ENCODE measurements at regions not wholly inside any gene's neighbourhood (a gene's known extent, or its start where the extent isn't known, plus 50 kb on each side); places are given as distances from the start of the nearest gene placed in this dataset.

DNA sequence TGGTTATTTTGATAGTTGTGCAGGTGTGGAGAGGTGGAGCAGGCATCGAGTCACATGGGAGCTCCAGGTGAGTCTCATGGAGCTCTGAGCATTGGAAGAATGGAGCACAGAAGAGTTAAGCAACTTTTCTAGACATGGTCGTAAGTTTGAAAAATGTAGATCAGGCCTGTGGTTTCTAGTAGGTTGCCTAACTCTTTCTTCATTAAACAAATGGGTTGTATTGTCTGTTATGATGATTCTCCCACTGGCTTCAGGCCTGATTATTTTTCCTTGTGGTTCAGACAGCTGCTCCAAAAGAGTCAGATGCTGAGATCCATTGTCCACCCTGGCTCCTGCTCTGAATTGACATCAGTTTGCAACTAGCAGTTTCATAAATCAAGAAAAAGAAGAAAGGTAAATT is 80.3 kb upstream of the RPS23 start:
- DNase-seq (ENCODE audit: low read depth): no peak

DNA sequence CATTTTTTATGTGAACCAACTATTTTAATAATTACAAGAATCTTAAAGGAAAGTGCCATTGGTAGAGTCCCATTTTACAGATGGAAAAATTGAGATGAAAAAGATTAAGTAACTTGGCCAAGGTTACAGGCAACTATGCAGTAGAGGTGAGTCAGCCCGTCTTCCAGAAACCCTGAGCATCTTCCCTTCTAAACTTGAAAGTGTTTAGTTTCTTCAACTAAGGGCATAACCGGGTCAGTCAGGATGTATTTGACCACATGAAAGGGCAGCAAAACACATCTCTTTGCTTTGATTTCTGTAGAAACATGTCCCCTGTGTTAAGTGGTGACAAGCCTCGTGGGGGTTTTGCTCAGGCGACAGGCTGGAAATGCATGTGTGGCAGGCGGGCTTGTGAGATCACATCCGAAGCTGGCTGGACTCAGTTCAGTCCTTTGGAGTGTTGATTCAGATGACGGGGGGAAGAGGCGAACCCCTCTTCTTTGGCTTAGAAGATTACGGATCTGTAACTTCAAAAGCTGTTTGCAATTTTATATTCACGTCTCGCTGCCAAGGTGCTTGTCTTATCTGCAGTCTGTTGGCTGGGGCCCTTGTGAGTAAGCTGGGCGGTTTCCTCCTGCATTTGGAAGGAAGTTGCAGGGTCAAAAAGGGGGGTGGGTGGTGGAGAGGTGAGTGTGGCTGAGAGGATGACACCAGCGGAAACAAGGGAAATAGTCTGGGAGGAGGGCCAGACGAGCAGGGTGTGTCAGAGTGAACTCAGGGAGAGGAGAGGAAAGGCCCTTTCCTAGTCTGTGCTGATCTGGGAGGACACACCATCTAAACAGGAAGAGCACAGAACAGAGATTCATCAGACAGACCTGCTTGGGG is 78.9 kb upstream of the RPS23 start:
- DNase-seq (ENCODE audit: low read depth): peak; percentile 6

DNA sequence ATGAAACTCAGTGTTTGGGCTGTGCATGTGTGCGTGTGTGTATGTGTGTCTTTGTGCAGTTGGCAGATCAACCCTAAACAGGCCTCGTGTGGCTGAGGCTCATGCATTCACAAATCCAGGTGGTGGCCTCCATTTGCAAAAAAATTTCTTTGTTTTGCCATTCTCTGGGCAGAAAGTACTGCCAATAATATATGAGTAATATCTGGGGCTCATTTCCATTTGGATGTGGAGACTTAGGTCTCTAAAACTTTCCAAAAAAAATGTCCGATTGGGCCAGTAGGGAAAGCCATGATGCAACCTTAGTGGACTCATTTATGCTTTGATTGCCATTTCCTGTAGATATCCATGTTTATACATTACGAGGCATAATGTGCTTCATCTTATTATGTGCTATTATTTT is 77.9 kb upstream of the RPS23 start:
- no peak for DNase-seq (ENCODE audit: low read depth)

DNA sequence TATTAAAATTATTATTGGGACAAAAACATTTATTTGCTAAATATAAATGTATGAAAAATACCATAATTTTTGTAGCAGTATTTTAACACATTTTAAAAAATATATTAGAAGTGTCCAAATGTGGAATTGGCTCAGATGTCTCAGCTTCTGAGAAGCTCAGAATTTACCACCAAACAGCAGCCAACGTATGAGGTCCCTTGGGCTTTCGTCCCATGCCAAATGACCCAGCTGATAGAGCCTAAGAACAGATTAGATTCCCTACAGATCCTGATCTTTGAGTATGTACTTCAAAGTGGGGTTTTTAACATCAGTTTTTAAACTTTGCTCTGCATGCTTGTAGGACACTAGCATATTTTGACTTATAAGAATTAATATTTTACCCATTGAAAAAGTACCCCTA is 77.3 kb upstream of the RPS23 start:
- no peak for DNase-seq (ENCODE audit: low read depth)

DNA sequence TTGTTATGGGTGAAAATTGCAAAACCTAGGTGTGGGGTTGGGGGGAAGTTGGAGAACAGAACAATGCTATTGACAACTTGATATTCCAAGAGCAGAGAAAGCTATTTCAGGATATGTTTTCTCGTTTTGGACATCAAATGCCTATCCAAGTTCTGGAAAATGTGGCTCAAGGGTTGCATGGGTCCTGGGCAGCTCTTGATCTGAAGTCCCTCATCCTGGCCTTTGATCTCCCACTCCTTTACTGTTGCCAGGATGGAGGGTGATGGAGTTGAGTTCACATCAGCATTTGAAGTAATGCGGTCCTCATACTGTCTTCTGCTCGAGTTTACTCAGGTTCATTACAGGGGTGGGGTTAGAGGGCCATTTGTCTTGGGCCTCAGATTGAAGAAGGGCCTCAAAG is 76.9 kb upstream of the RPS23 start:
- DNase-seq (ENCODE audit: low read depth): no peak

DNA sequence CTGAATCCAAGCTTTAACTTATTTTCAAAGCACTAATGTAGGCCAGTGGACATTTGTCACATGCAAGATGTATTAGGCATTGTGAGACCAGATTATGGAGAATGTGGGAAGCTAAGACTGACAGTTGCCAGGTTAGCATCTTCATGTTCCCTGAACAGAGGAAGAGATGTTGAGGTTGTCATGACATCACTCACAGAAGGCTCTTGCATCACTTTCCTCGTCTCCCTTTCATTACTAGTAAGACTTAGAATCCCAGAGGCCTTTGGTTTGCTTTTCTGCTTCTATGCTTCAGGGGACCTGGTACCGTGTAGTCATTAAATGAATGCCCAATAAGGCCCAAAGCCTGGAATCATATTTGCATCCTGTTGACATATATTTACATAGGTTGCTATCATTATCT is 76.4 kb upstream of the RPS23 start:
- no peak for DNase-seq (ENCODE audit: low read depth)

DNA sequence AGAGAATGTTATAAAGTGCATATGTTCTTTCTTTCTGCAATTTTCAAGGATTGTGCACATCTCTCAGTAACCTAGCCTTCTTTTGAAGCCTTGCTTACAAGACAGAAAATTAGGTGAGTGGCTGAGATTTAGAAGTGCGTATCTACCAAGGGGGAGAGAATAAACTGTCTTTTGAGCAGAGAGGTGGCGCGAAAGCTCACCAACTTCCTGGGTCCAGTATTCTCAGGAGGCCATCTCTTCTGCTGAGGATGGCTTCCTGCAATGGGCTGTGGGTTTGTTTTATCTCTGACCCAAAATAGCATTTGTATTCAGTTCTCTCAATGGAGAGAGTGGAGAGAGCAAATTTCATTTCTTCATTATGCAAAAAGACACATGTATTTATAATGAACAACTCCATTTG is 75.4 kb upstream of the RPS23 start:
- DNase-seq (ENCODE audit: low read depth): no peak

DNA sequence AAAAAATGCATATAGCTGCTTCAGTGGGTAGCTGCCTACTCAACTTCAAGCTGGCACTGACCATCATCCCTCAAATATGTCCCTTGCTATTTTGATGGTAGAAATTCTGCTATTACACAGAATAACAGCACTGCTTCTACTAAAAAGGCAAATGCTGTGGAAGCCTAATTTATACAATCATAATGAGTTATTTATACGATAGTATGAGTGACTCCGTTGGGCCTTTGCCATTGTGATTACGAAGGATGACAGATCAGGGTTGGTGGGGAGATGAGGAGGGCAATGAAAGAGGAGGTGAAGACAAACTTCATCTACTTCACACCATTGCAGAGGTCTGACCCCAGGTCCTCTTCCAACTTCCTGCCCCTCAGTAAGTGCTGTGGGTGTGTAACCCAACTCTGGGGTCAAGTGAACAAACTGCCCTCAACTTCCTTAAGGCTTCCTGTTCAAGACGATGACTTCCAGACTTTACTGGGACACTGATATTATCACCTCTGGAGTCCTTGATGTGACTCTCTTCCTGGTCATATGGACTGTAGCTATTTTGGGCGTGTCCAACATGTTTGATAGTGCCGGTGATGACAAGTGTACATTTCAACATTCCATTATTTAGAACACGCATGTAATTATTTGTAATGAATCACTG is 74.1 kb upstream of the RPS23 start:
- DNase-seq (ENCODE audit: low read depth): no peak

DNA sequence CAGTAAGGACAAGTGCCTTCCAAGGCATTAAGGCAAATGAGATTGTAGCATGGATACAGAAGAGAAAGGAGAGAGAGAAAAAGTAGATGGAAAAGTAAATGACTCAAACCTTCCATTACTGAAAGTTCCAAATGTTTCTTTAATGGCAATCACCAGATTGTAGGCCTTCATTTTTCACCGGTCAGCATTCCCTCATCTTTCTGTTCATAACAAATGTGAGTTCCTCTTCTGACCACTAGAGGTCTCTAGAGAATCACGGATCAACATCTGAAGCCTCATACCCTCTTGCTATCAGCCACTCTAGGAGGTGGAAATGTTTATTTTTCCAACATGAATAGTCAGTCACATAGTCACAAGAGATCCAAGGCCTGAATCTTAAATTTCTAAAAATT is 73.6 kb upstream of the RPS23 start:
- DNase-seq (ENCODE audit: low read depth): no peak

DNA sequence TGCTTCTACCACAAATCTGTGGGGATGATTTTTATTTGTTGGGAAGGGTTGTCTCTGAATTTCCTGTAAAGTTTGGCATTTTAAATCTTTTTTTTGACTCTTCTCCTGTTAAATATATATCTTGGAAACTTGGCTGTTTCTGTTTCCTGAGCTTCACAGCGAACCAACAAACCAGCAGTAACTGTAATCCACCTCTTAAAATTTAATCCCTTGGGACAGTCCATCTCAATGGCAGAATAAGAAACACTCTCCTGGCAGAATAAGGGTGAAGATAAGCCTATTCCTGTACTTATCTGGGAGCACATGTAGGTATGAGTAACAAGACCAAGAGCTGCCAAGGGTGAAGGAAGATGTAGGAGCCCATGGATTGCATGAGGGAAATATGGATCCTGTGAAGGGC is 73.1 kb upstream of the RPS23 start:
- no peak for DNase-seq (ENCODE audit: low read depth)

DNA sequence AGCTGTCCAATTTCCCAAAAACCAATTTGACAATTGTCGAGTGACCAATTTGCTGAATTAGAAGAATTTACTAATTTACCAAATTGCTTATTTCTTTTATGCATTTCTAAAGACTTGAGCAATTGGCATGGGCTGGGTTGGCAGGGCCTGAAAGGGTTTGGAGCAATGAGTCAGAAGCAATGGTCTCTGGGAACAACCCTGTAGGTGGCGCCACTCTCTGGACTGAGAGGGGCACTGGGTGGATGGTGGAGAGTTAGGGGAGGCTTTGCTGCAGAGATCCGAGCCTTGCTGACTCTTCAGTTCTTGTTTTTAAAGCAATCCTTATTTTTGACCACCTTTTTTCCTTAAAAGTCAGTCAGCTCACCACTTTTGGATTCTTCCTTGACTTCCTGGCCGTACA is 71.5 kb upstream of the RPS23 start:
- no peak for DNase-seq (ENCODE audit: low read depth)

DNA sequence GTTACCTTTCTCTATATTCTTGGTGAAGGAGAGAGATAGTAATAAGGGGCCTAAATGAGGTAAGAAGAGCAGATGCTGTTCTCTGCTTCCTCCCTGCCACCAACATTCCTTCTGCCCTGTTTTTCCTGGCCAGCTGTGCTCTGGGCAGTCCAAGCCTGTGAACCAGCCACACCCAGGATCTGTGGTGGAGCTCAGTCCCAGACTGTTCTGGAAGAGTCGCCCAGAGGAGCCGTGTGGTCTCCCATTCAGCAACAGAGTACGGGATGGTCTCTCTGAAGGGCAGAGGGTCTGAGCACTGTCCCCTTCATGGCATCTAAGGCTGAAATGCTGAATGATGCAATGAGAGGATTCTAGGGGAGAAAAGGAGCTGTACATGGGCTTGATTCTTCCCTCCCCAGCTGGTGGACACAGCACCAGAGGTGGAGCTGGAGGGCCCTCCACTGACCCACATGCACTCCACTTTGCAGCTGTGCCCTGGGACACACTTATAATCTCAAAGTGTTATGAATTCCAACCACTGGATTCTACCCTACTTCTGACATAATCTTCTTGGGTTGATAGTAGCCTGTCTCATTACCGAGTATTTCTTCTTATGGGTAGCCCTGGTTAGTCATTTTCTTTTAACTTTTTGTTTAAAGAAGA is 70.8 kb upstream of the RPS23 start:
- no peak for DNase-seq (ENCODE audit: low read depth)

DNA sequence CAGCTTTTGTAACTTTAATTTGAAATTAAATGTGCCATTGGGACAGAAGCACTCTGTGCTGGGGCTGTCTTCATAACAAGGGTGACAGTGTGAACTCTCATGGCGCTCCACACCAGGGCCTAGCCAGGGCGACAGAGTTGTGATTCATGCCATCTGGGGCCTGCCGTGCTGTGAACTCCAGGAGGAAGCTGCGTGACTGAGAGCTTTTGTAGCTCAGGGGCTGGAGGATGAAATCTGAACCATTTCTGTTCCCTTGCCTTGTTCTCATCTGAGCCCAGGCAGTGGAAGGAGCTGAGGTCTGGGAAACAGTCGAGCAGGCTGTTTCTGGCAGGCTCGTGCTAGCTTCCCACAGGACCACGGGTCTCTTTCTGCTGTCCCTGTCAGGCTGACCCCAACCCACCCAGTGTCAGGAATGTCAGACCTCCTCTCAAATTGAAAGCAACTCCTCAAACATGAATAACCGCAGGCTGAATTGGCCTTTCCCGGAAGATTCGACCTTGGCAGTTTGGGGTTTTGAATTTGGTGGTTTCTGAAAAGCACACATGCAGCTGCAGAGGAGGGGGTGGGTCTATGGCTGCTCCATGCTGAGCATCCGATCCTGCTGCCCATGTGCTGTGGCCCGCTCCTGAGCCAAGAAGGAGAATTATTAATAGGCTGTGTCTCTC is 69.2 kb upstream of the RPS23 start:
- DNase-seq (ENCODE audit: low read depth): no peak

DNA sequence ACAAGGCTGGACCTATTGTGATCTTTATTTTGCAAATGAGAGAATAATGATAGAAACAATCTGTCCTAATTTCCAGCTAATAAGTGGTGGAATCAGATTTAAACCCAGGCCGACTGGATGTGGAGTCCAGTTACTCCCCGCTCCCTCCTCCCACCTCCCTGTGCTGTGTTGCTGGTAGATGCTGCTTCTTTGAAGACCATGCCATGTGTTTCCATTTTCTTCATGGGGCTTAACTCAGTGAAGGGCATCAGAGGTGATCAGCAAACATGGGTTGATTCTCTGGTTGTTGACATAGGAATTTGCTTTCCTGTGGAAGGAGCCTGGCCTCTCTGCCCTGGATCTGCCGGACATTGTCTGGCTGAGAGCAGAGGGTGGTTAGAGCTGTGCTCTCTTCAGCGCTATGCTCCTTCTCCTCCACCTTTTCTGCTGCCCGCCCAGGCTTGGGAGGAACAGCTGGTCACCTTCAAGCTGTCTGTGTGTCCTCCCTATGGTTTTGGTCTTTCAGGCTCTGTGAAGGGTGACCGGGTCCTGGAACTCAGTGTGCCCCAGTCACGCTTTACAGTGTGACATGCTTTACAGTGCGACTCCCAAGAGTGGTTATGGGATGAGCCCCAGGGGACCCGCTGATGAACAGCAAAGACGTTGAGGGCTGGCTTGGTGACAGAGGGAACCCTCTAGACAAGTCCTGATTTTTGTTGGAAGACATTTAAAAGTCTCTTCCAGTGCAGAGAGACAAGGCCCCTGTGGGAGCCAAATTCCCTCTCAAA is 68.4 kb upstream of the RPS23 start:
- DNase-seq (ENCODE audit: low read depth): no peak

DNA sequence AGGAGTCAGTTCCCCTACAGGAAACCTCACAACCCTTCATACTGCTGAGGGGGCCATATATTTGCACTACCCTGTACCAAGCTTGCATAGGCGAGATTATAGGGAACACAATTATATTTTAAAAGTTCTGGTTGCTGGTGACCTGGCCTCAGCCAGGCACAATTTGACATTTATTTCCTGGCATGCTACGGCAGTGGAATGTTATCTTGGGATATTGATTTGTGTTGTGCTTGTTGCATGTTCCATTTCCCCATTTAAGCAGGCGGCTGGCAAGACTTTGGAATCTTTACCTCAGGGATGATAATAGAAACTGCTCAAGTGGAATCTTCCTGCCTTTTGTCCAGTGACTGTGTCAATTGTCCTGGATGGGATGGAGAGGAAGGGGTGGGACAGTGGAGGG is 67.0 kb upstream of the RPS23 start:
- no peak for DNase-seq (ENCODE audit: low read depth)

DNA sequence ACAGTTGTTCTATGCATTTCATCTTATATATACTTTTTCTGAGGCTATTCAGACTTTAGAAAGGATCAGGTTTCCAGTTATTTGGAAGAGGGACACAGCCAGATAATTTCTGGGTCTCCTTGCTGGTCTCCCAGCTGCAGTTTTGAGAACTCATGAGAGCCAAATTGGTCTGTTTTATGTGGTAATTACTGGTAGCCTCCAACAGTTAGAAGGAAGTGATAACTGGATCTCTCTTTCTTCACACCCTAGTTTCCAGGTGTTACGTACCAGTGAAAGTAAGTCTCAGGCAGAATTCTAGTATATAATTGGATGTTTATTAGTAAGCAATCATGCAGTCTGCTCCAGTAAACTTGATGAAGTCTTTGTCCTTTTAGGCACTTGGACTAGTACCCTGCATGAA is 63.2 kb upstream of the RPS23 start:
- no peak for DNase-seq (ENCODE audit: low read depth)

DNA sequence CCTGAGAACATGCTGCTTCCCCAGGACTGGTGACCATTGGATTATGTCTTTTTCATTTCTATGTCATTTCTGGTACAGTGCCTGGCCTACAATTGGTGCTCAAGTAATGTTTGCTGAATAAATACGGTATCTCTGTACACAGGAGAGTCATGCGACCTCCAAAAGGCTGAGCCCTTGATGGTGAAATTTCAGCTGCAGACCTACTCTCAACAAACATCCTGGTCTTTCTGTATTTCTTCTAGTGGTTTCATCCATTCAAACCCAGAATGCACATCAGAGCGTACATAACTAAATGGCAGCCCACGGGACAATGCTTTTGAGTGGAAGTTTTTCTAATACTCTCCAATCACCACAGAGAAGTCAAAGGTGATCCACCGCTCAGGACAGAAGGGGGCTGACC is 62.6 kb upstream of the RPS23 start:
- no peak for DNase-seq (ENCODE audit: low read depth)

DNA sequence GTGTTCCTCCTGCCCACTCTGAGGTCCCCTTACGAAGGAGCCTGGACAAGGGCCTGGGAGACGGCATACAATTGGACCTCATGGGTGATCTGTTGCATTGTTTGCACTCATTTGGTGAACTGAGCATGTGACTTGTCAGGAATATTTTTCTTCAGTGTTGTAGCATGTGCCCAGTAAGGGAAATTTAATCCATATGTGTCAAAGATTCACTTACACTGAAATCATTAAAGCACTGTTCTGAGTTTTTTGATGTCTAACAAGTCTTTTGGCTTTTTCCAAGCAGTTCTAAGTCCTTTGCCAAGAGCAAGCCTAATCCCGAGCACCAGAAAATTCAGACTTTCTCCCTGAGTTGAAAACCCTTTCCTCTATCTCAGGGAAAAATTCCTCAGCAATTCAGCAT is 61.6 kb upstream of the RPS23 start:
- DNase-seq (ENCODE audit: low read depth): no peak

DNA sequence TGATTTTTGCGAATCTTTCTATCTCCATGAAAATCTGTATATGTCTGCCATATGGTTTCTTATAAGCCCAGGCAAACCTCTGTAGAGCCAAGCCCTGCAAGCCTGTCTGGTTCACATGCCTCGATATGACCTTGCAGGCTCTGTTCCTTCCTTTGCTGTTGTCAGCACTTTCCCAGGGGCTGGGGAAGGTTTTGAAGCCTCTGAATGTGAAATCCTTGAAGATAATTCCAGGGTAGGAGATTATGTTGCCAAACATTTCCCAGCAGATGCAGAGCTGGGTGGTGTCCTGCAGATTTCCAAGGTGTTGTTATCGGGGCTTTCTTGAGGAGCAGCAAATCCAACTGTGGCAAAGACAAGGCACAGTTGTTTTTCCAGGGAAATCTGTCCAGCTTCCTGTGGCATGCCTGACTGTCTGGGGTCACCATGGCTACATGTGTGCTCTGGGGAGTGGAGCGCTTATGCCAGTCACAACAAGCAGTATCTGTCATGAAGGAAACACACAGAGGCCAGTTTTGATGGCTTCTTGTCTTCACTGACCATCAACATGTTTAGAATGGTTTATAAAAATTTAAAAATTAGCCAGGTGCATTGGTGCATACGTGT is 60.7 kb upstream of the RPS23 start:
- DNase-seq (ENCODE audit: low read depth): no peak

DNA sequence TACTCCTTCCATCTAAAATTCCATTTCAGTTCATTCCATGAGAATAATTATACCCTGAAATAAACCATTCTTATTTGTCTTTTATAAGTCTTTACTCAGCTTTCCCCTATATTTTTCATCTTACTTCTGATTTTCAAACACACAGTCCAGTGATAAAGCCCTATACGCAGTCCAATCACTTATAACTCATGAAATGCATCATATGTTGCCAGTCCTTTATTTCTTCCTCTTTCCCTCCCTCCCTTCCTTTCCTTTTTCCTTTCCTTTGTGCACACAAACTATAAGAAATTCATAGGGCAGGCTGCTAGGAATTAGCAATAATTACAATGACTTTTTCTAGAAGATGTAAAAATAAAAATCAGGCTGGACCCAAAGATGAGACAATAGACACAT is 58.8 kb upstream of the RPS23 start:
- no peak for DNase-seq (ENCODE audit: low read depth)

DNA sequence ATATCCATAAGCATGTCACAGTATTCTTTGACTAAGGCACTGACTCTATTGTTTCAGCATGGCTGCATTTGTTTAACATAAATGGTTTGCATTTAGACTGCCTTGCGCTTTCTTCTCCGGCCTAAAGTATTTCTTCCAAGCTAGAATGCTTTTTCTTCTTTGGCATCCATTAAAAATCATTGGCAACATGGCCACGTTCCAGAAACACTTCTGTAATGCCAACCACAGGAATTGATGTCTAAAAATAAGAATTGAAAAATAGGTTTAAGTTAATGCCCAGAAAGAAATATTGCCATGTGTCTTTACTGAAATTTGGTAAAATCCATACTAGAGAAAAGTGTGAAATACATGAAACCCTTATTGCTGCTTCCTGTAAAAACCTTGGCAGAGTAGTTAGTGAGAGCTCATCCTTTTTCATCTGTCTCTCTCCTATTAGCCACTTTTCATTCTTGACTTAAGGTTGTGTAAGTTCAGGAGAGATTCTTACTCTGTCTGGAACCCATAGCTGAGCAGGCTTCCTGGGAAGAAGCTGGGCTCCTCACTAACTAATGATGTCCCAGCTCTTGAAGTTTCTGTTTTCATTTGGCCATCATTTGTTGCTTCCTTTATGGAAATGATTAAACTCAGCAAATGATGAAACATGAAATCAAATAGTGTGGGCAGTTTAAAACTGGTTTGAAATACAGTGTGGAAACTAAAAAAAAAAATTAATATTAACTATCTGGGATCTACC is 58.2 kb upstream of the RPS23 start:
- no peak for DNase-seq (ENCODE audit: low read depth)
